COLO668 (cell line): ENCODE measurements at regions not wholly inside any gene's neighbourhood (a gene's known extent, or its start where the extent isn't known, plus 50 kb on each side); places are given as distances from the start of the nearest gene placed in this dataset.

Experiments
- DNase-seq: peaks from one replicate; lab custom pipeline; 2025; ENCODE audit not compliant: unreplicated experiment; lab: John Stamatoyannopoulos, UW

DNA sequence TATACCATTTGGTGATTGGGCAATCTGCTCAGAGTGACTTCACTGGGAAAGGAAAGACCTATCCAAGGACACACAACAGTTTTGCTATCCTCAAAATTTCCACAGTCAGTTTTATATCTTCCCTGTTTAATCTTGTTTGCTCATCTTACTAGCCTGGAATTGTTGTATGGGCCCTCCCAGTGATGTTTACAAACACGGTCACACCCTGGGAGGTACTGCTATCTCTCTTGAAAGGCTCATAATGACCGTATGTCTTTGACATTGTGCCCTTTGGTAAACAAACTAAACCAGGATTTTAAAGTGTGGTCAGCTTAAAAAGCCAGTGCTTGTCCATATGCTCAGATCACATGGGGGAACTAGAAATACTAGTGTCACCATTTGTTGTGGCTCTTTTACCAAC lies 277.0 kb downstream of the CDH2 start:
- DNase-seq: peak; percentile 21

- DNase-seq: no peak
Observed at GRCh38 chr18:27894746-27895145, 282.2 kb downstream of the CDH2 start.

GRCh38 chr18:27887711-27888495 lies 289.0 kb downstream of the CDH2 start:
- DNase-seq: no peak

DNA sequence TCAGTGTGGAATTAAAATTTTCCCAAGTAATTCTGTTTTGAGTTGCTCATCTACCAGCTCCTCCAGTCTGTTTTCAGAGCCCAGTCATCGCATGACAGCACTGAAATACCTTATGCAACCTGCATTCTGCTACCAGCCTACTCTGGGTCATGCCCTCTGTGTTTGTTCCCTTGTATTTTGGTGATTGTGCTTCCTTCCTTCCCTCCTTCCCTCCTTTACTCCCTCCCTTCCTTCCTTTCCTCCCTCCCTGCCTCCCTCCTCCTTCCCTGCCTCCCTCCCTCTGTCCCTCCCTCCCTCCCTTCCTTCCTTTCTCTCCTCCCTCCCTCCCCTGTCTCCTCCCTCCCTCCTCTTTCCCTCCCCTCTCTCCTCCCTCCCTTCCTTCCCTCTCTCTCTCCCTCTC lies 289.6 kb downstream of the CDH2 start:
- DNase-seq: no peak

DNA sequence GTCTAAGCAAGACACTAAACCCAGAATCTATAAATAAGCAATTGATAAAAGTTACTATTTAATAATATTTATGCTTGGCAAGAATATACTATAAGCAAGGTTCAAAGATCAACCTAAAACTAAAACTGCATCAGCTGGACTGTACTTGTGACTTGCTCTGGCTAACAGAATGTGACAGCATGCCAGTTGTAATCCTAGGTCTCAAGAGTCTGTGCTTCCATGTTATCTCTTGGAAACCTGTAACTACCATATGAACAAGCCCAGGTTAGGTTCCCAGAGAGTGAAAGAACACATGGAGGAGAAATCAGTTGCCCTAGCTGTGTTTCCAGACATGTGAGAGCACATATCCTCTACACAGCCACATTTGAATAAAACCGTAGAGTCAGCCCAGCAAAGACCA lies 297.4 kb downstream of the CDH2 start:
- no peak for DNase-seq

- DNase-seq: peak; percentile 76
Observed at GRCh38 chr18:27871726-27872125, 305.2 kb downstream of the CDH2 start.

GRCh38 chr18:27869735-27870134 lies 307.2 kb downstream of the CDH2 start:
- no peak for DNase-seq

DNA sequence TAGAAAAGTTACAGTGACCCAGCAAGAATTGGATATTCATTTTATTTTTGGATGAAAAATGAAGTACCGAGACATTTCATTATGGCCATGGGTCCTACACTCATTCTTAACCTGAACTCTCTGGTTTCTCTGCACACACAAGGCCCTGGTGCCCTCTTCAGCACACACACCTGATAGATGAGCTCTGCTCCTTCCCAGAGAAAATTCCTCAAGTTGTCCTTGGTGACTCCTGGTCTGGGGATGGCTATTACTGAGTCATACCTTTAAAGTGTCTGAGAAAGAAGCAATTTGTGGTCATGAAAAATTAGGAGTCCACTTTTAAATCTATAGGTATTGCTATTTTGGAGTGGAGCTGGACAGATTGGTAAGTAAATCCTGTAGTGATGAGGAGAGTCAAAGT lies 311.5 kb downstream of the CDH2 start:
- no peak for DNase-seq

DNA sequence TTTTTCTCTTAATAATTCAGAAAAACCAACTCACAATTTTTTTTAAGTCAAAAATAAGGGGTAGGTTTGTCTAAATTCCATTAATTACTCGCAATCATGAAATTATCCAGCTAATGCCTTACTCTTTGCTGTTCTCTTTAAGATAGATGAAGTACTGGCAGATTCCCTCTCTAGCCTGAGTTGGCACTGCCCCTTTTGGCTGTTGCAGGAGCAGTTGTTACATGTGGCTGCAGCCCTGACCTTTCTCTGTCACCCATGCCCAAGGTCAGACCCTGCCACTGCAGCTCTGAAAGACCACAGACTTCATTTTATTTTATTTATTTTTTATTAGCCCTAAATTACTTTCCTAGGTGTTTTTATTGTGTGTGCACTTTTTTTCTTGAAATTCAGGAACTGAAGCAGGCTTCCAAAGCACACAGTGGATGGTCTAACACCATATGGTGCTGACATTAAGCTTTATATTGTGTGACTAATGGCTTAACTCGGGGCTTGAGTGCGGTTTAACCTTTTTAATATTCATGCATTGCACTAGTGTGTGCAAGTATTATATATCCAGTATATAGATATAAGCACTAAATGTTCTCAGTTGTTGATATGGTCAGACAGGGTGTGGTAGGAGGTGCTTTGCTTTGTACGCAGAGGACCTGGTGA lies 313.0 kb downstream of the CDH2 start:
- DNase-seq: no peak

- no peak for DNase-seq
Observed at GRCh38 chr18:27862041-27862682, 314.8 kb downstream of the CDH2 start.

GRCh38 chr18:27861539-27861938 lies 315.4 kb downstream of the CDH2 start:
- DNase-seq: peak; percentile 89

- peak; percentile 56 for DNase-seq
Observed at GRCh38 chr18:27860701-27861107, 316.2 kb downstream of the CDH2 start.

DNA sequence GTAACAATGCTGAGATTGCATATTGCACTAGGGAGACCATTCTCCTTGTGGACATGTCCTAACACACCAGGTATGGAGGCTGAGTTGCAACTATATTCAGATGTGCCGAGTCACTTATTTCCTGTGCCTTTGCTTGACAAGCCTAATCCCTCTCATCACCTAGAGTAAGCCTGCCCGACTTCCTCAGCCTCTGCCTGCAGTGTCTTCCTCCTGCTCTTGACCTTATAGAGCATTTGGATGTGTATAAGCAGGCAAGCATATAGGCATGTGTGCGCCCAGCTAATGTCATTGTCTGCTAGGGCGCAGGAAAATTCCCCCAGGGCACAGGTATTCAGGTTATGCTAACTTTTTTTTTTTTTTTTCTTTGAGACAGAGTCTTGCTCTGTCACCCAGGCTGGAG lies 316.9 kb downstream of the CDH2 start:
- DNase-seq: no peak

DNA sequence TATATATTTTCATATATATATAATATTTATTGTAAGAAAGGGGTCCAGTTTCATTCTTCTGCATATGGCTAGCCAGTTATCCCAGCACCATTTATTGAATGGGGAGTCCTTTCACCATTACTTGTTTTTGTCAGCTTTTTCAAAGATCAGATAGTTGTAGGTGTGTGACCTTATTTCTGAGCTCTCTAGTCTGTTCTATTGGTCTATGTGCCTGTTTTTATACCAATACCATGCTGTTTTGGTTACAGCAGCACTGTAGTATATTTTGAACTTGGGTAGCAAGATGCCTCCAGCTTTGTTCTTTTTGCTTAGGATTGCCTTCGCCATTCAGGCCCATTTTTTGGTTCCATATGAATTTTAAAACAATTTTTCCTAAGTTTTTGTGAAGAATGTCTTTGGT lies 320.1 kb downstream of the CDH2 start:
- no peak for DNase-seq

- DNase-seq: no peak
Observed at GRCh38 chr18:27855486-27855885, 321.4 kb downstream of the CDH2 start.

- no peak for DNase-seq
Observed at GRCh38 chr18:27854631-27855030, 322.3 kb downstream of the CDH2 start.

GRCh38 chr18:27848336-27848735 lies 328.6 kb downstream of the CDH2 start:
- DNase-seq: no peak

GRCh38 chr18:27847412-27847811 lies 329.5 kb downstream of the CDH2 start:
- no peak for DNase-seq

- no peak for DNase-seq
Observed at GRCh38 chr18:27845897-27846296, 331.0 kb downstream of the CDH2 start.

- no peak for DNase-seq
Observed at GRCh38 chr18:27843783-27844777, 332.9 kb downstream of the CDH2 start.

DNA sequence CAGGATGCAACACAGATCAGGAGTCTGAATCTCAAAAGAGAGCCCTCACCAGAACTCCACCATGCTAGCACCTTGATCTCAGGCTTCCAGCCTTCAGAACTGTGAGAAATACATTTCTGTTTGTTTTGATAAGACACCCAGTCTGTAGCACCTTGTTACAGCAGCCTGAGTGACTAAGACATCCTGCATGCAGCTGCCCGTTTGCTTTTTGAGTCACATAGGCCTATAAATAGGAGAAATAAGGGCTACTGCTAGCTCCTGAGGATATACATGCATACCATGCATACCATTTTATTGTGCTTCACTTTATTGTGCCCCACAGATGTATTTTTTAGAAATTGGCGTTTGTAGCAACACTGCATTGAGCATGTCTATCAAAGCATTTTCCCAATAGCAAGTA lies 337.8 kb downstream of the CDH2 start:
- DNase-seq: no peak
